Ascending aorta (tissue), 2 donors: ENCODE measurements at regions not wholly inside any gene's neighbourhood (a gene's known extent, or its start where the extent isn't known, plus 50 kb on each side); places are given as distances from the start of the nearest gene placed in this dataset.

Experiments
- DNase-seq, 2 donors: peaks; one replicate each; pipeline ENCODE4 v3.0.0-alpha.2; 2019; ENCODE audit warnings: low spot score in 2 of 2
- H3K27ac ChIP-seq, 2 donors: fragments of 200-600 bp; sonication (generic); one replicate each; pipeline ENCODE4 v1.5.1; 2016 to 2017; ENCODE audit warnings: mild to moderate bottlenecking in 1 of 2
- H3K27me3 ChIP-seq: fragments of 200-600 bp; sonication (generic); one replicate; pipeline ENCODE4 v1.5.1; 2017
- H3K36me3 ChIP-seq, 2 donors: fragments of 200-600 bp; sonication (generic); one replicate each; pipeline ENCODE4 v1.5.1; 2016
- H3K4me1 ChIP-seq, 2 donors: fragments of 200-600 bp; sonication (generic); one replicate each; pipeline ENCODE4 v1.5.1; 2016 to 2017; ENCODE audit warnings: mild to moderate bottlenecking in 1 of 2
- H3K4me3 ChIP-seq, 2 donors: fragments of 200-600 bp; sonication (generic); one replicate each; pipeline ENCODE4 v1.5.1; 2016 to 2017; ENCODE audit warnings: mild to moderate bottlenecking in 1 of 2
- H3K9me3 ChIP-seq, 2 donors: fragments of 200-600 bp; sonication (generic); one replicate each; pipeline ENCODE4 v1.5.1; 2016
- CTCF ChIP-seq, 3 experiments: fragments of 200-600 bp in 2 of 3; fragments of 450-650 bp in 1 of 3; sonication (generic) in 2 of 3; IDR thresholded peaks; one replicate each; pipeline ENCODE4 v1.5.1; 2016 to 2019; ENCODE audit warnings: antibody characterized with exemption in 3 of 3, mild to moderate bottlenecking in 1 of 3, moderate library complexity in 1 of 3
- intact Hi-C: fragments of 100-400 bp; cut with DNase I; formaldehyde crosslinking; loops from one replicate; pipeline ENCODE4 v1.15.1; 2023

GRCh38 chr16:48852458-48852857 lies 242.5 kb upstream of the N4BP1 start:
- H3K27ac ChIP-seq = no peak overlapping the region
- no peak overlapping the region for H3K4me3 ChIP-seq
- H3K27me3 ChIP-seq = no peaks in the 10 kb centered on the region
- H3K9me3 ChIP-seq = no peaks in the 10 kb centered on the region
- intact Hi-C loops = no loop called here
- H3K36me3 ChIP-seq = no peaks in the 10 kb centered on the region
- DNase-seq = no peak
- TF ChIP-seq CTCF (IDR thresholded peaks at IDR 0.05) = no peak
- no peaks in the 10 kb centered on the region for H3K4me1 ChIP-seq

- no peak overlapping the region for H3K27ac ChIP-seq
Observed at GRCh38 chr16:48850097-48850770, 240.3 kb upstream of the N4BP1 start.

GRCh38 chr16:48846277-48846676 lies 236.3 kb upstream of the N4BP1 start:
- Histone ChIP-seq H3K4me3 (no peak overlapping the region), H3K36me3 (no peaks in the 10 kb centered on the region), H3K4me1 (no peaks in the 10 kb centered on the region), H3K27me3 (no peaks in the 10 kb centered on the region), H3K27ac (no peak overlapping the region), H3K9me3 (no peaks in the 10 kb centered on the region)
- DNase-seq = no peak
- TF ChIP-seq CTCF (IDR thresholded peaks at IDR 0.05) = no peak
- intact Hi-C loops = no loop called here

More at GRCh38 chr16:48850097-48850770, 240.3 kb upstream of the N4BP1 start:
- no peaks in the 10 kb centered on the region for H3K27me3 ChIP-seq
- no peak for TF ChIP-seq CTCF (IDR thresholded peaks at IDR 0.05)
- no peaks in the 10 kb centered on the region for H3K4me1 ChIP-seq
- intact Hi-C loops = no loop called here
- H3K9me3 ChIP-seq = no peaks in the 10 kb centered on the region
- no peak for DNase-seq
- no peaks in the 10 kb centered on the region for H3K36me3 ChIP-seq
- H3K4me3 ChIP-seq = no peak overlapping the region

- no peaks in the 10 kb centered on the region for H3K27me3 ChIP-seq
- H3K36me3 ChIP-seq = no peaks in the 10 kb centered on the region
- H3K4me1 ChIP-seq = no peaks in the 10 kb centered on the region
- no peaks in the 10 kb centered on the region for H3K9me3 ChIP-seq
- intact Hi-C loops = no loop called here
- H3K4me3 ChIP-seq = no peak overlapping the region
- H3K27ac ChIP-seq = no peak overlapping the region
- TF ChIP-seq CTCF (IDR thresholded peaks at IDR 0.05) = no peak
- DNase-seq = no peak
Observed at GRCh38 chr16:48845261-48845660, 235.3 kb upstream of the N4BP1 start.

GRCh38 chr16:48838349-48838748 lies 228.4 kb upstream of the N4BP1 start:
- H3K4me1 ChIP-seq = no peaks in the 10 kb centered on the region
- no peak overlapping the region for H3K27ac ChIP-seq
- no peak for DNase-seq
- no peak for TF ChIP-seq CTCF (IDR thresholded peaks at IDR 0.05)
- H3K27me3 ChIP-seq = no peaks in the 10 kb centered on the region
- H3K9me3 ChIP-seq = no peaks in the 10 kb centered on the region
- H3K4me3 ChIP-seq = no peak overlapping the region
- intact Hi-C loops = no loop called here
- no peaks in the 10 kb centered on the region for H3K36me3 ChIP-seq

- Histone ChIP-seq H3K4me1 (no peaks in the 10 kb centered on the region), H3K9me3 (no peaks in the 10 kb centered on the region), H3K27ac (no peak overlapping the region), H3K36me3 (no peaks in the 10 kb centered on the region), H3K27me3 (no peaks in the 10 kb centered on the region), H3K4me3 (no peak overlapping the region)
- no peak for TF ChIP-seq CTCF (IDR thresholded peaks at IDR 0.05)
- intact Hi-C loops = no loop called here
- DNase-seq = no peak
Observed at GRCh38 chr16:48836636-48837035, 226.7 kb upstream of the N4BP1 start.
